WI38 (cell line): ENCODE measurements at regions not wholly inside any gene's neighbourhood (a gene's known extent, or its start where the extent isn't known, plus 50 kb on each side); places are given as distances from the start of the nearest gene placed in this dataset.
"Not testable (repeated sequence)": the region's sequence is repeated elsewhere in the genome, so short reads cannot be mapped to it uniquely, and the experiment has no call there.

Experiments
- H3K4me3 ChIP-seq: 2 replicates; pipeline ENCODE4 v1.5.1; 2011; ENCODE audit warnings: low read depth, mild to moderate bottlenecking, control low read depth, low read length
- CTCF ChIP-seq: IDR thresholded peaks from 2 replicates; pipeline ENCODE4 v1.5.1; 2012; ENCODE audit warnings: low read depth, mild to moderate bottlenecking, control low read depth, low read length

GRCh38 chrX:63285375-63285774 lies 65.8 kb downstream of the SPIN4 start:
- no peak for TF ChIP-seq CTCF
- H3K4me3 ChIP-seq, result no peak overlapping the region

DNA sequence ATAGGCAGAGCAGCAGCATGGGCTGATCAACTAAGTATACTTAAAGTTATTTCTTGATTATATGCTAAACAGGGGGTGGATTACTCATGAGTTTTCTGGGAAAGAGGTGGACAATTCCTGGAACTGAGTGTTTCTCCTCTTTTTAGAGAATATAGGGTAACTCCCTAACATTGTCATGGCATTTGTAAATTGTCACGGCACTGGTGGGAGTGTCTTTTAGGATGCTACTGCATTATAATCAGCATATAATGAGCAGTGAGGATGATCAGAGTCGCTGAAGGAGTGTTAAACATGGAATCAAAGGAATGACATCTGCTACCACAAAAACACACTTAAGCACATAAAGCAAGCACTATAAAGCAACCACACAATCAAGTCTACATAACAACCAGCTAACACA lies 66.5 kb downstream of the SPIN4 start:
- TF ChIP-seq CTCF, result no peak
- no peak overlapping the region for H3K4me3 ChIP-seq

- H3K4me3 ChIP-seq, result no peak overlapping the region
- no peak for TF ChIP-seq CTCF
These were observed 67.8 kb downstream of the SPIN4 start for GRCh38 chrX:63283348-63283747.

GRCh38 chrX:63282828-63283227 lies 68.3 kb downstream of the SPIN4 start:
- no peak for TF ChIP-seq CTCF
- no peak overlapping the region for H3K4me3 ChIP-seq

GRCh38 chrX:63282077-63282476 lies 69.1 kb downstream of the SPIN4 start:
- no peak overlapping the region for H3K4me3 ChIP-seq
- TF ChIP-seq CTCF, result no peak

DNA sequence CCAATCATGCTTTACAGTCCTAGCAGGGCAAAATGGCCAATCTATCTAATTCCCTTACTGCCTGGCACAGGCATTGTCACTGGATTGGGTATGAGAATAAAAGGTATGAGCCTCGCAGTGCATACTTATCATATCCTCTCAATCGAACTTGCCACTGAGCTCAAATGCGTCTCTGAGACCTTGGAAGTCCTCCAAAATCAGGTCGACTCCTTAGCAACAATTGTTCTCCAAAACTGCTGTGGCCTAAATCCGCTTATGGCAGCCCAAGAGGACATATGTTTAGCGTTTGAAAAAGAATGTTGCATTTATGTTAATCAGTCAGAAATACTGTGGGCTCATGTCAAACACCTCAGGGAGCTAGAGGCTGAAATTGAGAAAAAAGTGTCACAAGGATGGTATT lies 69.7 kb downstream of the SPIN4 start:
- no peak for TF ChIP-seq CTCF
- no peak overlapping the region for H3K4me3 ChIP-seq

DNA sequence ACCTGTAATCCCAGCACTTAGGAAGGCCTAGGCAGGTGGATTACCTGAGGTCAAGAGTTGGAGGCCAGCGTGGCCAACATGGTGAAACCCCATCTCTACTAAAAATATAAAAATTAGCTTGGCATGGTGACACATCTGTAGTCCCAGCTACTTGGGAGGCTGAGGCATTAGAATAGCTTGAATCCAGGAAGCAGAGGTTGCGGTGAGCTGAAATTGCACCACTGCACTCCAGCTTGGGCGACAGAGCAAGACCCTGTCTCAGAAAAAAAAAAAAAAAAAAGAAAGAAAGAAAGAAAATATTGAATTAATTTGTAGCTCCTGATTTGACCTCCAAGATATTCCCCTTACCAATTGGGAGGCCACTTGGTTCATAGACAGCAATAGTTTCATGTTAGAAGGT lies 73.7 kb downstream of the SPIN4 start:
- not testable (repeated sequence) for H3K4me3 ChIP-seq

GRCh38 chrX:63275127-63275526 lies 76.0 kb downstream of the SPIN4 start:
- no peak overlapping the region for H3K4me3 ChIP-seq
- TF ChIP-seq CTCF, result peak; percentile 50
